ENCODE measurements at regions not wholly inside any gene's neighbourhood (a gene's known extent, or its start where the extent isn't known, plus 50 kb on each side); places are given as distances from the start of the nearest gene placed in this dataset.

GRCh38 chr2:111627256-111627655 is 256.7 kb downstream of the ANAPC1 start:
- TF ChIP-seq CTCF (IDR thresholded peaks at IDR 0.05 in 4 of 5, conservative IDR thresholded peaks at IDR 0.05 in 1 of 5) (no peak), POLR2A (IDR thresholded peaks at IDR 0.05) (no peak)
